Endothelial cell of umbilical vein (primary cell): ENCODE measurements at regions not wholly inside any gene's neighbourhood (a gene's known extent, or its start where the extent isn't known, plus 50 kb on each side); places are given as distances from the start of the nearest gene placed in this dataset.

ENCODE experiments used
- BruUV-seq: library from RNA; stranded (reverse); fragments of 400-500 nt; replicated peaks from 2 replicates; lab custom pipeline; 2021; lab: Mats Ljungman, UMichigan
- CTCF ChIA-PET: fragments of 300-600, 350-600 bp; sonication (Branson Sonifier 250); formaldehyde crosslinking; loops from one replicate; lab custom pipeline; 2021; ENCODE audit warnings: antibody characterized with exemption, inconsistent platforms; lab: Charles Lee
- POLR2A ChIA-PET: fragments of 300-600, 350-600 bp; sonication (Branson Sonifier 250); formaldehyde crosslinking; loops from one replicate; lab custom pipeline; 2021; ENCODE audit warnings: antibody characterized with exemption, inconsistent platforms; lab: Charles Lee
- DNase-seq: peaks from one replicate; pipeline ENCODE4 v3.0.0-alpha.2; 2011; ENCODE audit warnings: low read depth, low spot score
- FAIRE-seq: peaks from 2 replicates; lab custom pipeline; 2011; peaks lifted over from hg19 to GRCh38; lab: Jason Lieb, UNC
- H2AFZ ChIP-seq: 2 replicates; pipeline ENCODE4 v1.6.0; 2012; ENCODE audit warnings: low read depth, low read length, control low read depth, inconsistent platforms
- H3K27ac ChIP-seq: 2 replicates; pipeline ENCODE4 v1.5.1; 2011; ENCODE audit warnings: low read depth, mild to moderate bottlenecking, control low read depth, low read length, moderate library complexity; ENCODE audit not compliant: insufficient read depth
- H3K27me3 ChIP-seq, 2 experiments: 2 replicates each; pipeline versions ENCODE4 v1.6.0 to v1.6.1; 2011; ENCODE audit warnings: low read length in 2 of 2, mixed read lengths in 1 of 2; ENCODE audit not compliant: control insufficient read depth in 2 of 2, insufficient read depth in 2 of 2
- H3K36me3 ChIP-seq, 2 experiments: 2 replicates in 1 of 2; 3 replicates in 1 of 2; pipeline ENCODE4 v1.5.1; 2011; ENCODE audit warnings: low read length in 2 of 2, mild to moderate bottlenecking in 1 of 2, moderate library complexity in 1 of 2; ENCODE audit not compliant: control insufficient read depth in 2 of 2, insufficient read depth in 2 of 2; ENCODE audit errors: extremely low read depth in 1 of 2
- H3K4me1 ChIP-seq: 3 replicates; pipeline ENCODE4 v1.5.1; 2011; ENCODE audit warnings: mild to moderate bottlenecking, low read length; ENCODE audit not compliant: control insufficient read depth, insufficient read depth; ENCODE audit errors: extremely low read depth
- H3K4me2 ChIP-seq: 2 replicates; pipeline ENCODE4 v1.6.1; 2011; ENCODE audit warnings: low read length, control low read depth, mixed read lengths; ENCODE audit not compliant: insufficient read depth
- H3K4me3 ChIP-seq, 3 experiments: fragments of 200-600 bp in 1 of 3; sonication (generic), shearing (Covaris generic) in 1 of 3; replicated peaks in 1 of 3; 2 replicates each; pipeline ENCODE4 v1.5.1; 2011 to 2016; ENCODE audit warnings: control low read depth in 3 of 3, low read length in 3 of 3, mild to moderate bottlenecking in 2 of 3, inconsistent platforms in 1 of 3, low read depth in 1 of 3, moderate library complexity in 1 of 3; ENCODE audit not compliant: insufficient read depth in 1 of 3
- H3K79me2 ChIP-seq: 2 replicates; pipeline ENCODE4 v1.6.0; 2012; ENCODE audit warnings: low read length, inconsistent platforms; ENCODE audit not compliant: control insufficient read depth, insufficient read depth
- H3K9ac ChIP-seq: replicated peaks from 2 replicates; pipeline ENCODE3; 2011; ENCODE audit warnings: low read length, control low read depth; ENCODE audit not compliant: insufficient read depth; ENCODE audit errors: extremely low read depth
- H3K9me1 ChIP-seq: replicated peaks from 3 replicates; pipeline ENCODE4 v1.6.0; 2011; ENCODE audit warnings: mild to moderate bottlenecking, low read length; ENCODE audit not compliant: control insufficient read depth, insufficient read depth; ENCODE audit errors: extremely low read depth
- H3K9me3 ChIP-seq: replicated peaks from 2 replicates; pipeline ENCODE4 v1.5.1; 2012; ENCODE audit warnings: low read length, inconsistent platforms; ENCODE audit not compliant: control insufficient read depth, insufficient read depth
- H4K20me1 ChIP-seq: replicated peaks from 2 replicates; pipeline ENCODE3; 2011; ENCODE audit warnings: mild to moderate bottlenecking, low read length; ENCODE audit not compliant: control insufficient read depth, insufficient read depth; ENCODE audit errors: extremely low read depth
- FOS ChIP-seq: IDR thresholded peaks from 2 replicates; pipeline ENCODE4 v1.6.1; 2011; ENCODE audit warnings: mild to moderate bottlenecking, low read length, moderate library complexity, borderline replicate concordance; ENCODE audit not compliant: insufficient read depth
- GATA2 ChIP-seq: IDR thresholded peaks from 2 replicates; pipeline ENCODE4 v1.7.0; 2011; ENCODE audit warnings: low read depth, mild to moderate bottlenecking, moderate library complexity, mixed read lengths, low read length; ENCODE audit not compliant: insufficient read length, insufficient read depth
- JUN ChIP-seq: IDR thresholded peaks from 2 replicates; pipeline ENCODE4 v1.6.1; 2011; ENCODE audit warnings: borderline replicate concordance, low read depth; ENCODE audit not compliant: insufficient read length, insufficient read depth
- MYC ChIP-seq: IDR thresholded peaks from one replicate; pipeline ENCODE4 v1.6.1; 2011; ENCODE audit warnings: mild to moderate bottlenecking, low read depth, low read length
- POLR2A ChIP-seq: IDR thresholded peaks from 2 replicates; pipeline ENCODE4 v1.6.1; 2012; ENCODE audit warnings: low read depth, mild to moderate bottlenecking, control low read depth, low read length
- POLR2AphosphoS5 ChIP-seq: IDR thresholded peaks from 2 replicates; pipeline ENCODE4 v1.6.1; 2012; ENCODE audit warnings: low read depth, mild to moderate bottlenecking, control low read depth, low read length, moderate library complexity; ENCODE audit not compliant: insufficient read depth
- dilution Hi-C: fragments of 300-500 bp; cut with MboI; formaldehyde crosslinking; loops from one replicate; pipeline ENCODE4 v1.15.0; 2019; ENCODE audit warnings: low sequenced_read_pairs; ENCODE audit not compliant: extremely low pct_ligation_motif_present
- intact Hi-C: fragments of 100-400 bp; cut with micrococcal nuclease; formaldehyde crosslinking; loops from one replicate; pipeline ENCODE4 v1.10.0; 2022
- TF ChIP-seq, protein P1 (sequence below), 2 donors: IDR thresholded peaks; 1 replicate in 1 of 2; 2 replicates in 1 of 2; pipeline ENCODE4 v1.5.1; 2011; ENCODE audit warnings: low read length in 2 of 2, mild to moderate bottlenecking in 2 of 2, moderate library complexity in 2 of 2, control low read depth in 1 of 2, inconsistent platforms in 1 of 2, low read depth in 1 of 2; ENCODE audit not compliant: insufficient read depth in 1 of 2; ENCODE audit errors: extremely low read depth in 1 of 2
- TF ChIP-seq, protein P2 (sequence below): IDR thresholded peaks from 2 replicates; pipeline ENCODE4 v1.6.1; 2011; ENCODE audit not compliant: insufficient read depth, insufficient read length

DNA sequence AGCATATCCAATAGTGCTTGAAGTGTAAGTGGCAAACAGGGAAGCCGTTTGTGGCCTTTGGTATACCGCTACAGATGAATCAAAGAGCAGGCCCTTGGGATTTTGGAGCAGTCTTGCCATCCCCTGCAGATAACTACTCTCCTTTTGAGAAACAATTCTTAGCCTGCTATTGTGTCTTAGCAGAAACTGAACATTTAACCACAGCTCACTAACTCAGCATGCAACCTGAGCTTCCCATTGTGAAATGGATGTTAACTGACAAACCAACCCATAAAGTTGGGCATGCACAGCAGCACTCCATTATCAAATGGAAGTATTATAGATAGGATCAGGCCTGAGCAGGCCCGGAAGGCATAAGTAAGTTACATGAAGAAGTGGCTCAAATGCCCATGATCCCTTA lies 315.3 kb upstream of the PTGER4 start:
- no peaks in the 10 kb centered on the region for H3K4me1 ChIP-seq
- DNase-seq (no peak), FAIRE-seq (no peak)
- H3K27me3 ChIP-seq, result no peaks in the 10 kb centered on the region
- dilution Hi-C loops, result no loop called here
- TF ChIP-seq JUN (no peak), GATA2 (no peak), FOS (no peak)
- no peak overlapping the region for H3K4me2 ChIP-seq
- intact Hi-C loops, result no loop called here
- H3K9me1 ChIP-seq, result no peaks in the 10 kb centered on the region
- H4K20me1 ChIP-seq, result no peaks in the 10 kb centered on the region
- no peaks in the 10 kb centered on the region for H3K36me3 ChIP-seq
- no peaks in the 10 kb centered on the region for H3K79me2 ChIP-seq
- BruUV-seq, result no TSS peak
- CTCF ChIA-PET, result no interaction called here
- H3K9ac ChIP-seq, result no peak overlapping the region
- no peaks in the 10 kb centered on the region for H3K9me3 ChIP-seq
- no peak overlapping the region for H2AFZ ChIP-seq
- H3K27ac ChIP-seq, result no peak overlapping the region
- no peak overlapping the region for H3K4me3 ChIP-seq
- POLR2A ChIA-PET, result no interaction called here

DNA sequence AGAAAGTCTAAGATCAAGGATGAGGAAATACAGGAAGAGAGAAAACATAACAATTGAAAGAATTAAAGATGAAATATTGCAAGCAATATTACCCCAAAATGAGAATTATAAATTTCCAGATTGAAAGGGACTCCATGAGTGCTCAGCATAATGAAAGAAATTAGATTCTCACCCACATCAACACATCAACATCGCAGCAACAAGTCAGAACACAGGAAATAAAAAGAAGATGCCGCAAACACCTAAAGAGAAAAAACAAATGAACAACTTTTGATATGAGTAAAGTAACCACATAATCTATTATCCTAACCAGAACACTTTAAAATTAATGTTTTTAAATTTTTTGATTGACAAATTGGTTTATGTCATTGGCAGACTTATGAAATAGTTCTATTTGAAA lies 318.3 kb upstream of the PTGER4 start:
- no peaks in the 10 kb centered on the region for H4K20me1 ChIP-seq
- no peak overlapping the region for H3K9ac ChIP-seq
- ChIA-PET POLR2A (no interaction called here), CTCF (no interaction called here)
- H3K9me3 ChIP-seq, result no peaks in the 10 kb centered on the region
- DNase-seq (no peak), FAIRE-seq (no peak)
- H3K4me1 ChIP-seq, result no peaks in the 10 kb centered on the region
- H3K4me3 ChIP-seq, result no peak overlapping the region
- dilution Hi-C loops (no loop called here), intact Hi-C loops (no loop called here)
- H2AFZ ChIP-seq, result no peak overlapping the region
- H3K4me2 ChIP-seq, result no peak overlapping the region
- no TSS peak for BruUV-seq
- no peaks in the 10 kb centered on the region for H3K27me3 ChIP-seq
- no peaks in the 10 kb centered on the region for H3K79me2 ChIP-seq
- TF ChIP-seq POLR2A (no peak), JUN (no peak), POLR2AphosphoS5 (no peak), MYC (no peak), GATA2 (no peak)
- TF ChIP-seq, protein P1, sequence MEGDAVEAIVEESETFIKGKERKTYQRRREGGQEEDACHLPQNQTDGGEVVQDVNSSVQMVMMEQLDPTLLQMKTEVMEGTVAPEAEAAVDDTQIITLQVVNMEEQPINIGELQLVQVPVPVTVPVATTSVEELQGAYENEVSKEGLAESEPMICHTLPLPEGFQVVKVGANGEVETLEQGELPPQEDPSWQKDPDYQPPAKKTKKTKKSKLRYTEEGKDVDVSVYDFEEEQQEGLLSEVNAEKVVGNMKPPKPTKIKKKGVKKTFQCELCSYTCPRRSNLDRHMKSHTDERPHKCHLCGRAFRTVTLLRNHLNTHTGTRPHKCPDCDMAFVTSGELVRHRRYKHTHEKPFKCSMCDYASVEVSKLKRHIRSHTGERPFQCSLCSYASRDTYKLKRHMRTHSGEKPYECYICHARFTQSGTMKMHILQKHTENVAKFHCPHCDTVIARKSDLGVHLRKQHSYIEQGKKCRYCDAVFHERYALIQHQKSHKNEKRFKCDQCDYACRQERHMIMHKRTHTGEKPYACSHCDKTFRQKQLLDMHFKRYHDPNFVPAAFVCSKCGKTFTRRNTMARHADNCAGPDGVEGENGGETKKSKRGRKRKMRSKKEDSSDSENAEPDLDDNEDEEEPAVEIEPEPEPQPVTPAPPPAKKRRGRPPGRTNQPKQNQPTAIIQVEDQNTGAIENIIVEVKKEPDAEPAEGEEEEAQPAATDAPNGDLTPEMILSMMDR (IDR thresholded peaks at IDR 0.05; ENCODE audit: extremely low read depth in 1 of 2, insufficient read depth in 1 of 2, low read depth in 1 of 2, low read length in 2 of 2), result no peak
- TF ChIP-seq, protein P2, sequence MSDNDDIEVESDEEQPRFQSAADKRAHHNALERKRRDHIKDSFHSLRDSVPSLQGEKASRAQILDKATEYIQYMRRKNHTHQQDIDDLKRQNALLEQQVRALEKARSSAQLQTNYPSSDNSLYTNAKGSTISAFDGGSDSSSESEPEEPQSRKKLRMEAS, result no peak
- H3K36me3 ChIP-seq, result no peaks in the 10 kb centered on the region
- H3K27ac ChIP-seq, result no peak overlapping the region
- no peaks in the 10 kb centered on the region for H3K9me1 ChIP-seq
